Esophagus (tissue), 2 donors: ENCODE measurements at regions not wholly inside any gene's neighbourhood (a gene's known extent, or its start where the extent isn't known, plus 50 kb on each side); places are given as distances from the start of the nearest gene placed in this dataset.

Source experiments
- H3K27ac ChIP-seq, 2 donors: one replicate each; pipeline ENCODE4 v1.5.1; 2013; ENCODE audit warnings: low read depth in 2 of 2, mild to moderate bottlenecking in 2 of 2, inconsistent platforms in 1 of 2, low read length in 1 of 2, moderate library complexity in 1 of 2
- H3K27me3 ChIP-seq, 2 donors: one replicate each; pipeline ENCODE4 v1.6.1; 2013; ENCODE audit warnings: low read length in 2 of 2, control low read depth in 1 of 2, mild to moderate bottlenecking in 1 of 2; ENCODE audit not compliant: insufficient read depth in 2 of 2, control insufficient read depth in 1 of 2
- H3K36me3 ChIP-seq, 2 donors: one replicate each; pipeline ENCODE4 v1.6.1; 2013; ENCODE audit warnings: low read length in 1 of 2; ENCODE audit not compliant: control insufficient read depth in 2 of 2, insufficient read depth in 2 of 2
- H3K4me1 ChIP-seq, 2 donors: one replicate each; pipeline ENCODE4 v1.6.1; 2013; ENCODE audit warnings: low read length in 1 of 2; ENCODE audit not compliant: control insufficient read depth in 2 of 2, insufficient read depth in 2 of 2
- H3K4me3 ChIP-seq, 2 donors: one replicate each; pipeline ENCODE4 v1.5.1; 2013; ENCODE audit warnings: low read length in 2 of 2, mild to moderate bottlenecking in 2 of 2, low read depth in 1 of 2, moderate library complexity in 1 of 2
- H3K9me3 ChIP-seq, 2 donors: one replicate each; pipeline ENCODE4 v1.6.1; 2013; ENCODE audit warnings: mild to moderate bottlenecking in 2 of 2, low read depth in 1 of 2, low read length in 1 of 2, moderate library complexity in 1 of 2; ENCODE audit not compliant: control insufficient read depth in 2 of 2, insufficient read depth in 1 of 2
- WGBS, 2 donors: extraction: QIAGEN DNeasy Blood & Tissue Kit; methylation state at CpG; one replicate each; pipeline ENCODE4 v1.1.7; 2013; 5-methylcytosine and 5-hydroxymethylcytosine counted together
- donor health status: healthy with polysubstance abuse.
- donor health status: Bipolar disorder and iron deficiency.

DNA sequence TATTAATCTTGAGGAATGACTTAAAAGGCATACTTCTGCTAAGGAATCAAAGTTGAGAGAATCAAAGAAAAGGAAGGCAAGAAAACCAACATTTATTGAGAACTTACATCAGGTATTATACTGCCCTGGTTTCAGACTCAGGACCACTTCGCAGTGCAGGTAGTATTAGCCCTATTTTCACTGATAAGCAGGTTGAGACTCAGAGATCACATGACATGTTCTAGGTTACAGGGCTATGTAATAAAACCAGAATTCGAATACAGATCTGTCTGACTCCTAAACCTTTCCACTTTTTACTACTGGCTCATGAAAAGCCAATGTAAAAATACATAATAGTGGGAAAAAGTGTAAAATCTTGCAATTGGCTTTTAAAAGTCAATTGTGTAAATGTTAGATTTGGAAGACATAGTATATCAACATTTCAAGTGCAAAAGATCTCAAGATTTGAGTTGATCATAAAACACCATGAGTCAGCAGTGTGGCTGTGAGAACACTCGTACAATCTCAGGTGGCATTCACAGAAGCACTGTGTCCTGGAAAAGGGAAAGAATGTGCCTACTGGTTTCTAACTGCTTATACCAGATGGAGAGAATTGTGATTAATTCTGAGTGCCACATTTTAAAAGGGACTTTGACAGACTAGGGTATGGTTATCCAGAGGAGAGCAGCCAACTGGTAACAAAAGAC is 195.8 kb upstream of the MKLN1 start:
- 89 to 91% methylated on average over 3 of the region's 3 CpGs for WGBS, 2 donors

GRCh38 chr7:131139462-131139861 is 188.2 kb upstream of the MKLN1 start:
- Histone ChIP-seq H3K4me3 (no peak overlapping the region), H3K36me3 (no peaks in the 10 kb centered on the region), H3K4me1 (no peaks in the 10 kb centered on the region), H3K27ac (no peak overlapping the region), H3K9me3 (no peaks in the 10 kb centered on the region), H3K27me3 (no peaks in the 10 kb centered on the region)

More for the DNA sequence above, 195.8 kb upstream of the MKLN1 start:
- Histone ChIP-seq H3K36me3 (no peaks in the 10 kb centered on the region), H3K4me3 (no peak overlapping the region), H3K9me3 (no peaks in the 10 kb centered on the region), H3K27me3 (no peaks in the 10 kb centered on the region), H3K4me1 (no peaks in the 10 kb centered on the region), H3K27ac (no peak overlapping the region)

GRCh38 chr7:131141443-131141967 is 186.2 kb upstream of the MKLN1 start:
- 90 to 93% methylated on average over 6 of the region's 6 CpGs for WGBS, 2 donors

GRCh38 chr7:131143869-131144268 is 183.8 kb upstream of the MKLN1 start:
- H3K27me3 ChIP-seq = no peaks in the 10 kb centered on the region
- H3K9me3 ChIP-seq = no peaks in the 10 kb centered on the region
- no peak overlapping the region for H3K27ac ChIP-seq
- H3K4me1 ChIP-seq = no peaks in the 10 kb centered on the region
- no peaks in the 10 kb centered on the region for H3K36me3 ChIP-seq
- H3K4me3 ChIP-seq = no peak overlapping the region
- WGBS, 2 donors = 94 to 95% methylated on average over 4 of the region's 4 CpGs

More at GRCh38 chr7:131141443-131141967, 186.2 kb upstream of the MKLN1 start:
- Histone ChIP-seq H3K9me3 (no peaks in the 10 kb centered on the region), H3K4me1 (no peaks in the 10 kb centered on the region), H3K27me3 (no peaks in the 10 kb centered on the region), H3K4me3 (no peak overlapping the region), H3K36me3 (no peaks in the 10 kb centered on the region), H3K27ac (no peak overlapping the region)

GRCh38 chr7:131145026-131145425 is 182.7 kb upstream of the MKLN1 start:
- Histone ChIP-seq H3K27me3 (no peaks in the 10 kb centered on the region), H3K9me3 (no peaks in the 10 kb centered on the region), H3K4me3 (no peak overlapping the region), H3K27ac (no peak overlapping the region), H3K4me1 (no peaks in the 10 kb centered on the region), H3K36me3 (no peaks in the 10 kb centered on the region)
- WGBS, 2 donors = 83 to 88% methylated on average over 8 of the region's 8 CpGs

DNA sequence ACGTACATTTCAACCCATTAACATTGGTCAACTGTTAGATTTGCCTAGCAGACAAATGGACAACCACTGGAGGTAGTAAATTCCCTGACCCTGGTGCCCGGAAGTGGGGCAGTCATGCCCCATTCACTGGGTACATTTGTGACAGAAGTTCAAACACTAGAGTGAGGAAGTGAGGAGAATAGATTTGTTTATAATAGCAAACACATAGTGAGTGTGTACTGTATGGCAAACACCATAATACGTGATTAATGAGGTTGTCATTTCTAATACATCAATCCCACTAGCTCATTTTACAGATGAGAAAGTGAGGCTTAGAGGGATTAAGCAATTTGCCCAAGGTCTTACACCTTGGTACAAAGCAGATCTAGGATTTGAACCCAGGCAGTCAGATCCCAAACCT is 181.9 kb upstream of the MKLN1 start:
- Histone ChIP-seq H3K27me3 (no peaks in the 10 kb centered on the region), H3K27ac (no peak overlapping the region), H3K4me1 (no peaks in the 10 kb centered on the region), H3K9me3 (no peaks in the 10 kb centered on the region), H3K36me3 (no peaks in the 10 kb centered on the region), H3K4me3 (no peak overlapping the region)
- WGBS, 2 donors = 54 to 55% methylated on average over 3 of the region's 3 CpGs

- H3K9me3 ChIP-seq = no peaks in the 10 kb centered on the region
- H3K27ac ChIP-seq = no peak overlapping the region
- no peaks in the 10 kb centered on the region for H3K36me3 ChIP-seq
- no peaks in the 10 kb centered on the region for H3K4me1 ChIP-seq
- H3K4me3 ChIP-seq = no peak overlapping the region
- H3K27me3 ChIP-seq = no peaks in the 10 kb centered on the region
Observed at GRCh38 chr7:131147604-131148003, 180.1 kb upstream of the MKLN1 start.

DNA sequence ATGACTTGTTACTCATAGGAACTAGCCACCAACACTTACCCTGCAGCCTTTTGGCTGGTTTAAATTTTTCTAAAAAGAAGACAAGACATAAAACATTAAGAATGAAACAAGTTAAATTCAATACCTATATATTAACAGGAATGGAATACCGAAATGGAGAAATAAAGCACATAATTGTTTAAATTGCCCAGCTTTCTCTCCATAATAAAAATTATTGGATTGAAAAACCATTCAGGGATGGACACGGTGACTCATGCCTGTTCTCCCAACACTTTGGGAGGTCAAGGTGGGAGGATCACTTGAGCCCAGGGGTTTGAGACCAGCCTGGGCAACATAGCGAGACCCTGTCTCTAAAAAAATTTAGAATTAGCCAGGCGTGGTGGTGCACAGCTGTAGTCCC is 179.4 kb upstream of the MKLN1 start:
- no peak overlapping the region for H3K4me3 ChIP-seq
- no peaks in the 10 kb centered on the region for H3K36me3 ChIP-seq
- WGBS, 2 donors = 93 to 95% methylated on average over 4 of the region's 4 CpGs
- no peak overlapping the region for H3K27ac ChIP-seq
- H3K4me1 ChIP-seq = no peaks in the 10 kb centered on the region
- no peaks in the 10 kb centered on the region for H3K9me3 ChIP-seq
- H3K27me3 ChIP-seq = no peaks in the 10 kb centered on the region

DNA sequence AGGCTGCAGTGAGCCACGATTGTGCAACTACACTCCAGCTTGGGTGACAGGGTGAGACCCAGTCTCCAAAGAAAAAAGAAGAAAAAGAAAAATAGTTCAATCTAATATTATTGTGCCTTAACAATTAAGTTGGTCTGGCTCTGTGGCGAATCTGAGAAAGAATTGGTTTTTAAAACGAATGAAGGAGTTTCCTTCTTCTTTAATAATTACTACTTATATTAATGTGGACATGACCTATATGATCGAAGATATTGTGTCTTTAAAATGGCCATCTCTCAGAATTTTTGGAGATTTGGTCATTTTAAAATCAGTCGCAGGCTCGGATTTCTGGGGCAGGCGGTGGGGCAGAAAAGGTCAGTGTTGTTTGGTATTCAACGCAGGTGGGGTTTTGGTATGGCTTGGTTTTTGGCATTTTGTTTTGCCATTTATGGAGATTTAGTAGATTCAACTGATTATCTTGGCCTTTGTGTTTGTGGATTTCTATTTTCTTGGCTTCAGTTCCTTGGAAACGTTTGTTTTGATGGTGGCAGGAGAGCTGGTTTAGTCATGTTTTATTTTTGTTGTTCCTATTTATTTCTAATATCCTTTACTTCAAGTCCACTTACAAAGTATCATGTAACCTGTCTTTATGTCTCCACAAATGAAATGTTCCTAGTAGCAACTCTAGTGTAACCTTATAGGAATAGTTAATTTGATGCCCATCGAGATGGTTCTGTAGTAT is 178.8 kb upstream of the MKLN1 start:
- WGBS, 2 donors = 80 to 85% methylated on average over 10 of the region's 10 CpGs
- H3K27ac ChIP-seq = no peak overlapping the region

DNA sequence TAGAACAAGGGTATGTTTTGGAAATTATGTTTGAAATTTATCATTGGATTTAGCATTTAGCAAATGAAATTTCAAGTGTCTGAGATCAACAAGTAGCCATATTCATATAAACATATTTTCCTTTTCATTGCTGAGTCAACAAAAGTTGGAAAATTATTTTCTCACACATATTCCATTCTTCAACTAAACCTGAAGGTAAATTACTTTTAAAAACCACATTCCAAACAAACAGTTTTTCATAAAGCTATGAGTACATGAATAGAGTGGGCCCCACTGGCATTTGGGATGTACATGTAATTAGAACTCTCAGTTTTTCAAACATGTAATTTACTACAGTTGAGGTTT is 178.3 kb upstream of the MKLN1 start:
- Histone ChIP-seq H3K4me1 (no peaks in the 10 kb centered on the region), H3K9me3 (no peaks in the 10 kb centered on the region), H3K27ac (no peak overlapping the region), H3K27me3 (no peaks in the 10 kb centered on the region), H3K4me3 (no peak overlapping the region), H3K36me3 (no peaks in the 10 kb centered on the region)

More for the DNA sequence above, 178.8 kb upstream of the MKLN1 start:
- Histone ChIP-seq H3K27me3 (no peaks in the 10 kb centered on the region), H3K4me1 (no peaks in the 10 kb centered on the region), H3K36me3 (no peaks in the 10 kb centered on the region), H3K9me3 (no peaks in the 10 kb centered on the region), H3K4me3 (no peak overlapping the region)
